Erythroblast (primary cell): ENCODE measurements at regions not wholly inside any gene's neighbourhood (a gene's known extent, or its start where the extent isn't known, plus 50 kb on each side); places are given as distances from the start of the nearest gene placed in this dataset.

ENCODE experiments used
- DNase-seq, 2 experiments: peaks; one replicate each; lab custom pipeline; 2025; lab: John Stamatoyannopoulos, UW
- GATA1 ChIP-seq: IDR thresholded peaks from 2 replicates; pipeline ENCODE4 v1.6.1; 2011; ENCODE audit warnings: low read depth, mild to moderate bottlenecking, control low read depth, low read length, moderate library complexity
- POLR2A ChIP-seq: IDR thresholded peaks from 2 replicates; pipeline ENCODE4 v1.6.1; 2011; ENCODE audit warnings: mild to moderate bottlenecking, low read length

DNA sequence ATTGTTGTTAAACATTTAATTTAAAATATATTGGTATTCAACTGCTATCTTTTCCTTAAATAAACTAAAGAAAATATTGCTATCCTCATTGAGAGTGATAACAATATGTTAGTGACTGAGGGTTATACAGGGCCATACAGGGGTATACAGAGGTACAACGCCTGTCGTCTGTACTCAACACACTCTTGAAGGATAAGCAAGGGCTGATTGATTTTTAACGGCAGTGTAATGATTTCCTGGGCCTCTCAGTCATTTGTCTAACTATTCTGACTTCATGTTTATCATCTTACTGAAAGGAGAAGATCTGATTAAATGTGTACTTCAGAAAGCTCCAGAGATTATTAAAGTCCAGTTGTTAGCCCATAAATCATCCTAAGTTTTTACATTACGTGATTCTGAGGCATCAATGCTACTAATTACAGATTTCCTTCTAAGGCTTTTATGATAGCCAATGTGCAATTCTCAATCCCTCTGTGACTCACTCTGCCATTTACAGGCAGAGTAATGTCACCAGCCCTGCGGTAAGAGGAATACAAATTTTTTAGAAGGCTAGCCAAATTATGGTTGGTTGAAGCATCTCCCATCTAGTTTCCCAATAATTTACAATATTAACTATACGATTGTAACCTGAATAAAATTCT, 893.0 kb upstream of the CHAC2 start:
- DNase-seq: no peak
- no peak for TF ChIP-seq GATA1
- TF ChIP-seq POLR2A: no peak

DNA sequence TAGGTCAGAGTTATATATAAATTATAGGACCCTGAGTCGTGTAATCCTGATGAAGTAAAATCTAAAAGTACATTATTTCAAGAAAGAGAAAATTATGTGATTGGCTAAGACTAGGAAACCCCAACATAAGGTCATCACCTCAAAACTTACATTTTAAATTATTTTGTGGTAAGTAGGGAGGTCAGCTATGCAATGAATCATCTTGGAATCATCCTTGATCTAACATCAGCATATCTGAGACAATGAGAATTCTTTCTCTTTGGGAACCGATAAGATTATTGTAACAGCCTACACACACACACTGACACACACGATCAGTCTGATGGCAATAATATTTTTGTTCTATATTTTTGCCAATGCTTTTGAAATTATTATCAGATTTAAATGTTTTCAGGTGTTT, 904.8 kb upstream of the CHAC2 start:
- TF ChIP-seq GATA1 (no peak), POLR2A (no peak)
- DNase-seq: no peak

DNA sequence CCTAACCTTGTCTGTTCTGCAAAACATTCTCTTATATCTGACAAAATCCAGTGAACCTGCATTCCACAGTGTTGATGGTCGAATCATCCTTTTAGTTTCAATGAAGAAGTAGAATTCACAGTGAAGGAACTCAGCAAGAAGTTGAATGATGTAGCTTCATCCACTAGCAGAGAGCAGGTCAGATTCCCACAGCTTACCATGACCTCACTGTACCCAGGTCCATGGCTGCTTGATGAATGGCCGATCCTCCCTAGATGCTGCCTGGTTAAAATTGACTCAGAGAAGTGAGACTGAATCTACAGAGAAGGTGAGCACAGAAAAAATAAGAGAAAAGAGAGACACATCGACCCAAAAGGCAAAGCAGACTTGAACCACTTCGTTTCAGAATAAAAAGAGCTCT, 906.0 kb upstream of the CHAC2 start:
- TF ChIP-seq POLR2A (no peak), GATA1 (no peak)
- no peak for DNase-seq

DNA sequence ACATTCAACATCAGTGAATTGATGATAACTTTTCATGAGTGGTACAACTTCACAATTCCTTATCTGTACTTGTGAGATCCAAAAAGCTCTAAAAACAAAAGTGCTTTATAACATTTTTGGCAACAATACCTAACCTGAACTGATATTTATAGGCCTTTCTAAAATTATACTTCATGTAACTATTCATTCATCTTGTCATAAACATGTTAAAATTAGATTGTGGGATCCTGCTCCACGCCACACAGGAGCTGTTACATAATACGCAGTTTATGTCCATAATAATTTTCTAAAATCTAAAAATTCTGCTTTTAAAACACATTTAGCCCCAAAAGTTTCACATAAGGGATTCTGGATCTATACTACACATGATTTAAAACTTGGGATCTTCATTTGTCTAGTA, 908.5 kb upstream of the CHAC2 start:
- no peak for TF ChIP-seq POLR2A
- no peak for DNase-seq

DNA sequence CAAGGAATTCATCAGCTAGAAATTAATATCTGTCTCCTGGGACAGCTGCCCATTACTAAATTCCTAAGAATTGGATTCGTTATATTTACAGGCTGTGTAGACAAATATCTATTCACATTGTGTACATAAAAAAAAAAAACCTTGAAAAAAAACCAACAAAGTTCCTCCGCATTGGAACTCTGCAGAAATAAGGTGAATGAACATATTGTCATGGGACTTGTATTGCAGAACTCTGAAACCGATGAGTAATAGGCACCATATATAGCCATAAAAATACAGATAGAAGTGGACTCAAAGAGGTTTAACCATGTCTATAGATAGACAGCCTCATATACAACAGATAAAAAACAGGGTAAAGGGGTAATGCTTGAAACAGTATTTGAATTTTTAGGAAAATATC, 909.9 kb upstream of the CHAC2 start:
- DNase-seq: no peak
- TF ChIP-seq POLR2A (no peak), GATA1 (no peak)

DNA sequence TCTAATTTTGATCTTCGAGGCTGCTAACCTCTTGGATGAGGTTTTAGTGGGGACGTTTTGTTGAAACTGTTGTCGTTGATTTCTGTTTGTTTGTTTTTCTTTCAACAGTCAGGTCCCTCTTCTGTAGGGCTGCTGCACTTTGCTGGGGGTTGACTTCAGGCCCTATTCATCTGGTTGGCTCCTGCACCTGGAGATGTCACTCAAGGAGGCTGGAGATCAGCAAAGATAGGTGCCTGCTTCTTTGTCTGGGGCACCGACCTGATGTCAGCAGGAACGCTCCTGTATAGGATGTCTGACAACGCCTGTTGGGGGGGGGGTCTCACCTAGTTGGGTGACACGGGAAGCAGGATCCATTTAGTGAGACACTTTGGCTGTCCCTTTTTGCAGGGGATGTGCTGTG, 915.6 kb upstream of the CHAC2 start:
- no peak for TF ChIP-seq GATA1
- TF ChIP-seq POLR2A: no peak
- DNase-seq: no peak

DNA sequence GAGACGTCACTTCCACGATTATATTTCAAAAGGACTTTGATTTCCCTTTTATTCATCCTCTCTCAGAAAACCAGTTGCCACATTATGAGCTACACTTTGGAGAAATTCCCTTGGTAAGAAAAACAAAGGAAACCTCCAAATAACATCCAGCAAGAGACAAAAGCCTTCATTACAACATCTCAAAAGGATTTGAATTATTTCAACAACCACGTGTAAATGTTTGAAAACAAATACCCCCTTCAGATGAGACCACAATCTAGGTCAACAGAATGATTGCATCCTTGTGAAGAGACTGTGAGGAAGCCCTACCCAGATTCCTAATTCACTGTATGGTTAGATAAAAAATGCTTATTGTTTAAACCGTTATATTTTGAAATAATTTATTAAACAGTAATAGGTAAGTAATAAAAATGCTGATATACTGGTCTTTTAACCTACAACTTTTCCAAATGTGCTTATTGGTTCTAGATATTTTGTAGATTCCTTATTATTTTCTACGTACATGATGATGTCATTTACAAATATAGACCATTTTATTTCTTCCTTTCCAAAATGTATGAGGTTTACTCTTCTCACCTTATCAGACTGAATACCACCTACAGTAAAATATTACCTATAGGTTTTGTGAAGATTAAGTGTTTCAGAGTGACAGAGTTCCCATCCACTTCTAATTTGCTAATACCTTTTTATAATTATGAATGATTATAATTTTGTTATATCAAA, 922.7 kb upstream of the CHAC2 start:
- DNase-seq: no peak
- TF ChIP-seq GATA1 (no peak), POLR2A (no peak)

DNA sequence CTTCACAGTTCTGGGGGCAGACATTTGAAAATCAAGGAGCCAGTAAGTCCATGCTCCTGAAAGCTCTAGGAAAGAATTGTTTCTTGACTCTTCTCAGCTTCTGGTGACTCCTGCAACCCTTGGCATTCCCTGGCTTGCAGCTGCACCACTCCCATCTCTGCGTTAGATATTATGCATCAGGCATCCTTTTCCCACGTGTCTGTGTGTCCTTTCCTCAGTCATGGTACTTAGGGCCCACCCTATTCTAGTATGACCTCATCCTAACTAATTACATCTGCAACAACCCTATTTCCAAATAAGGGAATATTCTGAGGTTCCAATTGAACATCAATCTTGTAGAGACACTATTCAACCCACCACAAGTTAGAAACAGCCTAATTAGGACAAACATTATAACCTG, 931.7 kb upstream of the CHAC2 start:
- DNase-seq: no peak
- TF ChIP-seq GATA1 (no peak), POLR2A (no peak)

DNA sequence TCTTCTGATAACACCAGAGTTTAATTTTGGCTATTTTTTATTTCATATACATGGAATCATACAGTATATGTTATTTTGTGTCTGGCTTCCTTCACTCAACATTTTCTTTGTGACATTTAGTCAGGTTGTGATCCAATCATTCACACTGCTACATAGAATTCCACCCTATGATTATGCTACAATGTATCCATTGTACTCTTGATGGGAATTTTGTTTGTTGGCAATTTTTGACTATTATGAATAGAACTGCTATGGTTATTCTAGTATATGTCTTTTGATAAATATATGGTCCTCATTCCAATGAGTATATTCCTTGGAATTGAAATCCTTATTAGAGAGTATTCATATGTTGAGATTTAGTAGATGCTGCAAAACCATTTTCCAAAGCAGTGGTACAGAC, 936.4 kb upstream of the CHAC2 start:
- no peak for TF ChIP-seq POLR2A
- no peak for TF ChIP-seq GATA1
- no peak for DNase-seq

DNA sequence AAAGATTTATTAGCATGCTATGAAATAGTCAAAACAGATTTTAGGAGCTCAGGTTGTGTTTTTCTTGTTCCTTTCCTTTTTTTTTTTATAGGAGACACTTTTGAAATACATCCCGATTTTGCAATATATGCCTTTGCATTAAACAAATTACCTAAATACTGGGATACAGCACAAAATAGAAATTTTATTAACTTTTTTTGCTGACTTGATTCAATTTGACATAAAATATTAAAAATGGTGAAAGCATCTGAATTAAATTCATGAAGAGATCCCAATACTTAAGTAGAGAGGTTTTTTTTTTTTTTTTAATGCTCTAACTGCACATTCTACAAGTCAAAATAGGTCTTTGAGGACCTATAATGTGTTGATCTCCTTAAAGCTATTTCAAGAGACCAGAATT, 939.5 kb upstream of the CHAC2 start:
- TF ChIP-seq GATA1: no peak
- no peak for TF ChIP-seq POLR2A

DNA sequence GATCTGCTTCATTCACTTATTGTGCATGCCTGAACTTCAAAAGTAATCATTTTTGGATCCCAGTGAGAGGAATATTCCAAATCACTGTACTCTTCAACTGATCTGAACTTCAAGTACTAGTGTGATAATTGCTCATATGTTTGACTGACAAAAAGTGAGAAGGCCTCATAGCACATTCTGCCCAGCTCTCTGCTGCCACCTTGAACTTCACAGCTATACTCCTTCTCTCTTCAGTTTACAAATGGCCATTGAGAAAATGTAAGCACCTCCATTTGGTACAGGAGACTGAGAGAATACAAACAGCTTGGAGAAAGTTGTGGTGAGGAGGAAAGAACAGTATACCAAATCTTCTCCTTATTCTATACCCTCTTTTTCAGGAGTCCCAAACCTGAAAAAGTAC, 946.0 kb upstream of the CHAC2 start:
- TF ChIP-seq POLR2A: no peak
- no peak for TF ChIP-seq GATA1
- no peak for DNase-seq

More for the DNA sequence above, 939.5 kb upstream of the CHAC2 start:
- DNase-seq: no peak

DNA sequence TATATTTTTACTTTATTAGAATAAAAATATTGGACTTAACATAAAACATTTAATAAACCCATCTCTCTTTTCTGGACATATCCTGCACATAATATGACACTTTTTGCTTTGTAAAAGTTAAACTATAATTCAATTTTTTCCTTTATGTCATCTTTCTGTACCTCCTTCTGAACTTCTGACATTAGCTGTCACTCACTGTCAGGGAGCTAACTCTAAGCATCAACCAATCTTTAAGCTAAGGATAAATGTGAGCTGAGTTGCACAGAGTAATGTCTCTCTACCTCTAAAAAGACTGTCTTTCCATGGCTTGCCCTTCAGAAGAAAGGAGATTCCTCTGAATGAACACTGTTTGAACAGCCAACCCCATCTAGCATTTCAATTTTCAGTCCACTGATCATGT, 948.6 kb upstream of the CHAC2 start:
- no peak for DNase-seq
- TF ChIP-seq POLR2A (no peak), GATA1 (no peak)

DNA sequence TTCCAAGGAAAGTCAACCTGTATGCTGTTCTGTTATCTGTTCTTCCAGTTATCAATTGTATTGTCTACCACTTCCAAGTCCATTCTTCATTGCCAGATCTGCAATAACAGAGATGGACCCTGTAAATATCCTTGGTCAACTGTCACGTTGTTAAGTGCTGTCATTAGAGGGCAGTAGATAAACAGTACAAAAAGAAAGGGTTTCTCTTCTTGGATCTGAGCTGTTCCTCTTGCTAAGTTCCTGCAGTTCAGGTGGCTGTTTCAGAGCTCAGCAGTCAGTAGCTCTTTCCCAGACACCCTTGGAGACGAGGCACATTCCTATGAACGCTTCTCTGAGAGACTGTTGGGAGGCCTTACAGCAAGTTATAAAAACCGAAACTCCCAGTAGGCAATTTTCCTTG, 957.1 kb upstream of the CHAC2 start:
- TF ChIP-seq POLR2A (no peak), GATA1 (no peak)
- no peak for DNase-seq

DNA sequence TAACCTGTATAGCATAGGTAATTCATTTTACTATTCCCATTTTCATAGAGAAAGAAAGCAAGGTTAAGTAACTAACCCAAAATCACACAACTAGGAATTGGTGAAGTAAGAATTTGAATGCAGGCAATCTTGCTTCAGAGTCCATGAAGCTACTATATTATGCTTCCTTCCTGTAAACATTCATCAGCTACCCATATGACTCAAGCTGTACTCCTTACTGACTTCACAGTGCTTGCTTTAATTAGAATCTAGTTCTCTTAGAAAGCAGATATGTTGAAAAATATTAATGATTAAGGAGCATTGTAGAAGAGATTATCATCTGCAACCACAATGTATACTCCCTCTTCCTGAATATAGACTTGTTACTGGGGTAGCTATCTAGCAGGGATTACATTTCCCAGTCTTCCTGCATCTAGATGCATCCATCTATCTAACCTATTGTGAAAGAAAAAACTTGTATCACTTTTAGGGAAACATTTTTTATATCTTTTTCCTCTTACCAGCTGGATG, 961.6 kb upstream of the CHAC2 start:
- no peak for TF ChIP-seq POLR2A
- TF ChIP-seq GATA1: no peak
- DNase-seq: no peak

DNA sequence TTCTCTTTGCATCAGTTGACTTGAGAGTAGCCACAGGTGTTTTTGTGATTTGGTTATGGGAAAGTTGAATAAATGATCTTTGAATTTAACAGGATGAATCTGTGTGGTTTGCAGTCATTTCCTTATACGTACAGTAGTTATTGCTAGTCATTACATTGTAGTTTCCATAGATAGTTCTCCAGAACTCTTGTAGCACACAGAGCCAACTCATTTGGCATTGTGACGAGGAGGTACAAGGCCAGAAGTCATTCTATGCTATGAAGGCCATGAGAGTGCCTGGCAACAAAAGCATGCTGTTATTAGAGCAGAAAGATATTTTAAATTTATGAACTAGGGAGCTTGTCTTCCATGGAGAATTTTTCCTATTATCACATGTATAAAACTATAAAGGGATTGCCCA, 973.0 kb upstream of the CHAC2 start:
- no peak for DNase-seq
- TF ChIP-seq GATA1: no peak
- no peak for TF ChIP-seq POLR2A
